OCI-M2 (cell line): ENCODE measurements at regions not wholly inside any gene's neighbourhood (a gene's known extent, or its start where the extent isn't known, plus 50 kb on each side); places are given as distances from the start of the nearest gene placed in this dataset.
"Not testable (repeated sequence)": the region's sequence is repeated elsewhere in the genome, so short reads cannot be mapped to it uniquely, and the experiment has no call there.

Source experiments
- DNase-seq: peaks from one replicate; lab custom pipeline; 2025; ENCODE audit not compliant: unreplicated experiment; lab: John Stamatoyannopoulos, UW

DNA sequence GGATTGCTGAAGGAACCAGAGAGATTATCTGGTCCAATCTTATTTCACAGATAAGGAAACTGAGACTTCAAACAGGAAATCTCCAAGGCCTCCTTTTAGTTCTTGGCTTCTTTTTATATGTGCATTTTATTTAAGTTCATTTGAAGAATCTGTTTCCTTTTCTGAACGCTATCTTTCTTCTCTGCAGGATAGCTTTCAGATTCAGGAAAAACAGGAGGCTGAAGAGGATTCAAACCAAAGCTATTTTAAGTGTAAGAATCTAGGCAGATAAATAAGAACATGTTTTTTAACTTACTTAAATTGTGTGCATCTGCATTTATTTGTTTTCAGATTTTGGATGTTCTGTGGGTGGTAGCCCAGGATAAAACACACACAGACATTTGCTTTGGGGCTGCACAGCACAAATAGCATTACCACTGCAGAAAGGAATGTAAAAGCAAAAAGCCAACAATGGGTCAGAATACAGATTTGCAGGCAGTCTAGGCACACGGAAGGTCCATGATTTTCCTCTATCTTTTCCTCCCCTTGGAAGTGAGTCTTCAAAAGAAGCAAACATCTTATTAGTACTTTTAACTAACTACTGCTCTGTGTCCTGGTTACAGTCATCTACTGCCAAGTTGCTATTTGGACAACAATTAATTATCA lies 188.8 kb upstream of the TBX18 start:
- DNase-seq: no peak

DNA sequence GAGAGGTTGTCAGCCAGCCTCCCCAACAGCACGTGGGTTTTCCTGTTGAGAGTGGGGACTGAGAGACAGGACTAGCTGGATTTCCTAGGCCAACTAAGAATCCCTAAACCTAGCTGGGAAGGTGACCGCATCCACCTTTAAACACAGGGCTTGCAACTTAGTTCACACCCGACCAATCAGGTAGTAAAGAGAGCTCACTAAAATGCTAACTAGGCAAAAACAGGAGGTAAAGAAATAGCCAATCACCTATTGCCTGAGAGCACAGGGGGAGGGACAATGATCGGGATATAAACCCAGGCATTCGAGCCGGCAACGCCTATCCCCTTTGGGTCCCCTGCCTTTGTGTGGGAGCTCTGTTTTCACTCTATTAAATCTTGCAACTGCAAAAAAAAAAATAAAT lies 180.5 kb upstream of the TBX18 start:
- DNase-seq: not testable (repeated sequence)

DNA sequence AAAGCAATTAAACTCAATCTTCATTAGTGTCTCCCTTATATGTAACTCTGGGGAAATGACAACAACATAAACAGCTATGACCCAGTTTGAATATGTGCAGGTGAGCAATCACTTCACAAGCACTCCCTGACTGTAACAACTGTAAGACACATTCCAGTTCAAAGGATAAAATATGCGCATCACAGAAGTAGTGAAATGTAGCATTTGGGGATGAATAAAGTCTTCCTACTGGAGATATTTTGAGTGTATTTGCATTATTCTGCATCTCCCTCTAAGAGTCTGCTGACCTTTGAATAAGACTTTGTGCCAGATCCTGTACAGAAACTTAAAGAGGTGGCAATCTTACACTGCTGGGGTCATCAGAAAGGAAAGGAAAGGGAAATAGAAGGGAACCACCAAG lies 179.5 kb upstream of the TBX18 start:
- DNase-seq: no peak

DNA sequence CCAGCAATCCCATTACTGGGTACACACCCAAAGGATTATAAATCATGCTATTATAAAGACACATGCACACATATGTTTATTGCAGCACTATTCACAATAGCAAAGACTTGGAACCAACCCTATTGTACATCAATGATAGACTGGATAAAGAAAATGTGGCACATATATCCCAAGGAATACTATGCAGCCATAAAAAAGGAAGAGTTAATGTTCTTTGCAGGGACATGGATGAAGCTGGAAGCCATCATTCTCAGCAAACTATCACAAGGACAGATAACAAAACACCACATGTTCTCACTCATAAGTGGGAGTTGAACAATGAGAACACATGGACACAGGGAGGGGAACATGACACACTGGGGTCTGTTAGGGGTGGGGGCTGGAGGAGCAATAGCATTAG lies 177.2 kb upstream of the TBX18 start:
- not testable (repeated sequence) for DNase-seq

DNA sequence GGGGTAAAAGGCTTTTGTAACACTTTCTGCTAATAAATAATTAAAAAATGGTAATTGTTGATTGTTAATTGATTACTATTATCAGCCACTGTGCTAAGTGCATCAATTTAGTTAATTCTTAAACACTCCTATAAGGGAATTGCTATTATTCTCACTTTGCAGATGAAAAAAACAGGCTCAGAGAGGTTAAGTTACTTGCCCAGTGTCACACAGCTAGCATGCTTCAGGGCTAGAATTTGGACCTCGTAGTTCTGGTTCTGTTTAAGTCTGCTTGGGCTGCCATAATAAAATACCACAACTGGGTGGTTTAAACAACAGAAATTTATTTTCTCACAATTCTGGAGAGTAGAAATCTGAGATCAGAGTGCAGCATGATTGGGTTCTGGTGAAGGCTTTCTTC lies 164.8 kb upstream of the TBX18 start:
- no peak for DNase-seq

DNA sequence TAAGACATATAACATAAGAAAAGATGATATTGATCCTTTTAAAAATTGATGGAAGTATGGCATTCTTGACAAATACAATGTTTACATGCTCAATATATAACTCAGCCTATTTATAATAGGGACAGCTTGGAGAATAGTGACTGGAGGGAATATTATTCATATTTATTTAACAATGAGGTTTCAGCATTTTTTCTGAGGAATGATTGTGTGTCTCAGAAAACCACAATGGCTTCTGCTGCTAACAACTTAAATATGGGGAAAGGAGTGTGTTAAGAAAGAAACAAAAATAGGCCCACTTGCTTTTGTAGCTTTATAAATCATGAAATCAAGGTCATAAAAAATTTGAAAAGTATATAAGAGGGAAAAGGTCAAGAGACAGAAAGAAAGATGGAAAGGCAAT lies 163.2 kb upstream of the TBX18 start:
- no peak for DNase-seq

DNA sequence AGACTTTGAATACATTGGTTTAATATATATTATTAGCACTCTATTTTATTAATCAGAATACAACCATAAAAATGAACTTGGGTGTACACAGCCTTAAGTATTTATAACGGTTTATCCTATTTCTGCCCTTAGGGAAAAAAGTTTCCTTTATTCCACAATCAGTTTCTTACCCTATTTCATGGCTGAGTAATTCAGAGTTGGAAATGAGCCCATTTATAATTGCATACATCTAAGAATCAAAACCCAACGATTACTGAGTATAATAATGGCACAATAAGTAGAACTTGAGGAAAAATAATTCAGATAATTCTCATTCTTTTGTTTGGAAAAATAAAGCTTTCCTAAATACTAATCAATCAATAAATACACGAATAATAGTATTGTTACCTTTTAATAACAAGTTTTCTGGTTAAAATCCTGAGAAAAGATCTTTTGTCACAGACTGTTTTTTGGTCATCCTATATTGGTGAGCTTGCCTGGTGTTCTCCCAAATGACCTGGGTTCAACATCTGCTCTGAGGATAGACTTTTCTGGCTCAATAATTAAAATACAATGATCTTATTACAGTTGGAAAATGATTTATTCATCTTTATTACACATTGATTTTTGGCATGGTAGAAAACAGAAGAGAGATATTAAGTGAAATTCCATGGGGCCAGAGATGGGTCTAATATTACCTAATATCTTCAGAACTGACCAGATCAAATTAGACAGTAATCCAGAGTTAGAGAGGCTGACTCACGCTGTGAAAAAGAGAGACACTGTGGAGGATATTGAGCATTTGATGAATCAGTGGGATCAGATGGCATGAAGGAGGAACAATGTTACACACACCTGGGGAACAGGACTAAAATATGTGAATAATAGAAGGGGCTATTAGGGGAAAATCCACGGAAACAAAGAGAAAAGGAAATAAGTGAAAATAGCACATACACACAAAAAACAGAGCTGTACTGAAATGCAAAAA lies 162.1 kb upstream of the TBX18 start:
- no peak for DNase-seq

DNA sequence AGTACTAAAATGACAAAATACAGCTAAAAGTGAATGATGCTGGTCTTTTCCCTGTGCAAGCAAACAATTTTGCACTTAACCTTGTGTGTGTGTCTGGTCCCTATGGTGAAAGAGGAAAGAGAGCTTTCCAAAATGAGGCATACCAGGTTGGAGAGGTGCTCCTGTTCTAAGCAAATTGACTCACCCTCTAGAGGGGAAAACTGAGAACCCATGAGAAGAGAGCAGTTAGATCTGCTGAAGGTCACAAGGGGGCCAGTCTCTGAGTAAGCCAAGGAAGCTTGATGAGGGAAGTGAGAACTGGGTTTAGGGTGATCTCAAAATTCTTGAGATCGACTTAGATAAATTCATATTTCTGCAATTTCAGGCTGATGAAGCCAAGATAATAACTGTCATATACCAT lies 157.5 kb upstream of the TBX18 start:
- no peak for DNase-seq

DNA sequence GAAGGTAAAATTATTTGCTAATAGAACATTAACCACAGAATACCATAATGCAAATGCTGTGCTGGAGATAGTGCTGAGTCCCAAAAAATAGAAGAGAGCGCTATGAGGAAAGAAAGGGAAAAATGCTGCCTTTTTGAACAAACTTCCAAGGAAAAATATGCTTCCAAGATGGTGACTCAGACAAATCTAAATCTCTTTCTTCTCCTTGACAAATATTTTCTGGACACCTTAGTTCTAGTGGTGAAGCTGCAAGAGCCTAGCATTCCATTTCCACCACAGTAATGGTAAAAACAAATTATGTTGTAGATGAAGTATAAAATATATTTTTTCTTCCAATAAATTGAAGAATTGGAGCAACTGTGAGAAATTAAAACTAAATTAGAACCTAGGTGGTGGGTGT lies 155.6 kb upstream of the TBX18 start:
- DNase-seq: no peak

DNA sequence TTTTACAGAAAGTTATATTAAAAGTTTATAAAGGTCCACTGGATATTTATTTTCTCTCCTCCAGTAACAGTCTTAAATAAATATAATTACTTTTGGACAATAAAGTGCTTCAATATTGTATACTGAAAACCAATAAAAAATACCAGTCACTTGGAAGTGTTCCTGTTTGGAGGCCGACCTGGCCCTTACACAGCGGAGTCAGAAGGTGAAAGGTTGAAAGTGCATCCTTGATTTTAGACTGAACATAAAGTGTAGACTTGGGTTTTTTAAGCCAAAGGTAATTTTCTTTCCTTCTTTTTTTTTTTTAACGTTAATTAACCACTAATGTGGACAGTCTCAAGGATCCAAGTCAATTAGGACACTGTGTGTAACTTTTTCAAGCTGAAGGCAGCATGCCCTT lies 152.3 kb upstream of the TBX18 start:
- no peak for DNase-seq

DNA sequence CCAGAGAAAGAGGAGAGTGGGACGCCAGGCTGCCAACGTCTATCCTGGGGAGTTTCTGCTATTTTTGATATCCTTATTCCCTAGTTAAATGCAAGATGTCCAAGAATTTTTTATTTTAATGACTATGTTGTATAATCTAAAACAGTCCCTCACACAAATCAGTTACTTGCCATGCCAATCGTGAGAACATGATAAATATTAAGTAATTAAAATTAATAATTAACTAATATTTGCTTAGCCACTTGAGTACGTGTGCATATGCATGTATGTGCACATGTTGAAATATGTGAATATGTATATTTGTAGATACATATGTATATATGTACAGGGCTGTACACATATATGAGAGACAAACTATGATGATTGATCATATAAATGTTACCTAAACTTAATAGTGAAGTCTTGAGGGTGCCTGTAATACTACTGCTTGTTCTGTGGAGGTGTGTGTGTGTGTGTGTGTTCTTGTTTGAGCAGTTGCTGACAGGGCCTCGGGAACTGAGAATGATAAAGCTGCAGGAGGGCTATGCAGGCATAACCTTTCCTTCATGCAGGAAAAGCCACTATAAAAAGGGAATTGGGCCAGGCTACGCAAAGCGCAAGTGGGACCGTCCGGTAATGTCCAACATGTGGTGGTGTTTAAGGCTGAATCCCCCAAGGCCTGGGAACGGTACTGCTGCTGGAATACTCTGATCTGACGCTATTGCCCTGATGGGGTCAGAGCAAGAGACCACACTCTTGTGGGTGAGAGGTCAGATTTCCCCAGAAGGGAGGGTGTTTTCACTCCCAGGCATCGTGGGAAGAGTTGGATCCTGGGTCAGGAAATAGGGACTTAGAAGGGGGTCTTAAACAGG lies 148.3 kb upstream of the TBX18 start:
- DNase-seq: no peak

DNA sequence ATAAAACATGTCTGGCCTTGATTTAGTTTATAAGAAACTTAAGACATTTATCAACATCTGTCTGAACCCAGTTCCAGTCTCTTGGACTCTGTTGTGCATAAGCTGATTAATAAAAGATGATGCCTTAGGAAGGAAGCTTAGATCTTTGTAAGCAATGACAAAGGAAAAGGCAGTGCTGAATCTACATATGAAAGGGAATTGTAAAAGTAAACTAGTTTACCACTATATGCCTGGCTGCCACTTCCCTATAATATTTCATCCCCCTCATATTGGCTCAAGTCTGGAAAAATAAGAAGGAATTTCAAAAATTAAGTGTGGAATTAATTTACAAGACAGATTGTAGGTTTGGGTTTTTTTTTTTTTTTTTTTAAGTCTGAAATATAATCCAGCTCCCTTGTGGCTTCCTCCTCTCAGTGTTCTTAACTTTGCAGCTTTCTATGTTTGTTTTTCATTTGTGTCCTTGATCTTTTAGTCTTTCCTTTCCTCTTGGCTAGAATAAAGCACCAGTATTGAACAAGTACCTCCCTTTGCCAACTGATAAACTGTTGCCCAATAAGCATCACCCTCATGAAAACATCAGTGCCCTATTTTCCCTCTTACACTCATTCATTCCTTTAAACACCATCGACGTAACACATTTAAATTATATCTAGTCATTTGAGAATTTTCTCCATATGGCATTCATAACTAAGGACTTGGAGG lies 146.7 kb upstream of the TBX18 start:
- DNase-seq: no peak

DNA sequence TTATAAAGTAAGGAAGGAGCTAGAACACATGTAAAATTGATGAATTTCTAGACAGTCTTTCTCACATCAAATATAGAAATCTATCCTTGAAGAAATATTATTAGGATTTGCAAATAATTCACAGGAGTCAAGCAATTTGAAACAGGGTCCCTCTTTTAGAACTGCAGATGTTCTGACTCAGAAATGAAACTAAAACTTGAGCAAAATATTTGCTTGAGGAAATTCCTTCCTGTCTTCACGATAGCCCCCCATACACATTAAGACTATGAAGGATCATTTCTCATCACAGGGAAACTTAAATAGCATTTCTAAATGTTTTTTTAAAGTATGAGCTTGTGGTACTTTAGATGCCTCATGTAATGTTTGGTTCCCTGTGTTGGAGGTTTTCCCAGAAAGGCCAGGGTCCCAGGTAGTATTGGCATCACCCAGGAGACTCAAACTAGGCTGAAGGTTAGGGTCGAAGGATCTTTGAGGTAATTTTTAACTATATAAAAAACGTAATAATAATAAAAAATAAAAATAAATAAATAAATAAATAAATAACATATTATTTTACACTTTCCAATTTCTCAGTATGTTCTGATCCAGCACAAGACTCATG lies 144.0 kb upstream of the TBX18 start:
- no peak for DNase-seq

DNA sequence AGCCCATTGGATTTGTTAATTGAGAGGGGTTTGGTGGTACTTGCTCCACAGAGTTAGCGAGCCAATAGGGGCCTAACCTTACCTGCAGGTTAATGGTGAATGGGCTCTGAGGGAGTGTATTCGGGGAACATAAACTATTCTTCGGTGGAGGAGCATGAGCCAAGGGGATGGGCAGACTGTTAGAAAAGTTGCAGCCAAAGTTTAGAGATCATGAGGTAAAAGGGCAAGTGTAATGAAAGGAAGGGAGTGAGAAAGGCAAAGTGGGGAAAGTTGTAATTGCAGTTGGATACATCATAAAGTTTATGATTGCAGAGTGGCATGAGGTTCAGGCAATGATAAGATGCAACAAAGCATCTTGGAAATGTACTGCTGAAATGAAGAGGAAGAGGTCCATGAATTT lies 142.1 kb upstream of the TBX18 start:
- no peak for DNase-seq

DNA sequence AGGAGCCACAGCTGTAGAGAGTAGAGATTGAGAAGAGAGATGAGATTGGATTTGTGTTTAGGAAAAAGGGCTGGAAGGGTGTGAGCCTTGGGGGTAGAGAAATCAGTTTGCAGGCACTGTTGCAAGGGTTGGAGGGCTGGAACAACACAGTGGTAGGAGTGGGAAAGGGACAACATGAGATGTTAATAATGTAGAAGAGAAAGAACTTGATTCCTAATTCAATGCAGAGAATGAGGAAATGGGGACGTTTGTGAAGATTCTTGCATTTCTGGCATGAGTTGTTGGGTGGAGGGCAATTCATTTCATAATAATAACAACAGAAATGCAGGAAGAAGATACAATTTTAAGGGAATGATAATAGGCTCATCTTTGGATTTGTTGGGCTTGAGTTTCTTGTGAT lies 141.4 kb upstream of the TBX18 start:
- no peak for DNase-seq

DNA sequence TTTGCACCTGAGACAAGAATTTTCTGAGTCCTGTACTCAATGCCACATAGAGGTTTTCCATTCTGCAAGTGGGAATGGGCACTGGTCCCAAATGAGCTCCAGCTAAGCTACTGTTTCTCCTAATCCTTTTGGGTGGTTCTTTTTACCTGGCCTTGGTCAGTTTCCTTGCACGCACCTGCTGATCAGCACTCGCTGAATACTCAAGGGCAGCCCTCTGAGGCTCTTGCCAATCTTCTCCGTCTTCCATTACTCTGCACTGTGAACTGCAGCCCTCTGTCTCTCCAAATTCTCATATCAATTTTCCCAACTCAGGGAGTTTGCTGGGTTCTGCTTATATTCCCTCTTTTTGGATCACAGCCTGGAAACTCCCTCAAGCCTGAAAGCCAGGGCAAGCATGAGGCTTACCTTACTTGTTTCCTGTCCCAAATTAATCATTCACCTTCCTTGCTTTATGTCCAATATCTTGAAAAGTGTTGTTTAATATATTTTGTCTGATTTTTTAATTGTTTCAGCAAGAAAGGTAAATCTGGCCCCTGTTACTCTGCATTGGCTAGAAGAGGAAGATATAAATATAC lies 138.0 kb upstream of the TBX18 start:
- no peak for DNase-seq

DNA sequence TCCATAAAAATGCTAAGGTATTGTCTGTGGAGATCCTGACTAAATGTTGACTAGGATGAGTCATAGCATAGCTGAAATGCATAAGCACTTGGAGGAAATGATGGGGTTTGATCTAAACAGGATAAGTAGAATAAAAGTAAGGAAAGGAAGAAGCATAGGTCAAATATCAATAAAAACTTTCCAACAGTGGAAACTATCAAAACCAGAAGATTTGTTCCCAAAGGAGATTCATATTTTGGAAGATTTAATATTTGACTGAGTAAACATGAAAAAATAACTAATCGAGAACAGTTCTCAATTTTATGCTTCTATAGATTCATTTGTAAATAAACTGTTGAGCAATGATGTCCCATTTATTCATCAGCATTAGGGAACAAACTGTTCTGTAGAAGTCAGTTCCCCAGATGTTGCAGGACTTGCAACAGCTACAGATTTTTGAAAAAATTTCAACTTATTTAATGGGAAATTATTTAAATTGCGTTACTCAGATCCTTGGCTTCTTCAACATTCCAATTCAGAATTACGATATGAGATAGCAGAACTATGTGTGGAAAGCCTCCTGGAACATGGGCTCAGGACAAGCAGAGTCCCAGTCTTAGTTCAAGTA lies 133.7 kb upstream of the TBX18 start:
- no peak for DNase-seq

DNA sequence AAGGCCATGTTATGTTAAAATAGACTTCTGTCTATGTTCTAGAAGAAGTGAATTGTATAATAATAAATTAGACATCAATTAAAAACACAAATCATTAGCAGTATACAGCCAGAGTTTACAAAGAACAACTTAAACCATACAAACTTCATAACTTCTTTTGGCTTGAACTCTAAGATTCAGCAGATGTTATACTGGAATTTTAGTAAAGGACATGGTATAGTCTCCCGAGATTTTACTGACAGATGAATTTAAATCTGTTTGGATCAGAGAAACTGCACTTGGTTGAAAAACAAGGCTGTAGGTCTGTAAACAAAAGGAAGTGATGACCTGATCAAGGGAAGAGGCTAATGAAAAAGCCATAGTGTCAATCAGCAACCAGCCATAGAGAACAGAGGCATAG lies 132.6 kb upstream of the TBX18 start:
- no peak for DNase-seq

DNA sequence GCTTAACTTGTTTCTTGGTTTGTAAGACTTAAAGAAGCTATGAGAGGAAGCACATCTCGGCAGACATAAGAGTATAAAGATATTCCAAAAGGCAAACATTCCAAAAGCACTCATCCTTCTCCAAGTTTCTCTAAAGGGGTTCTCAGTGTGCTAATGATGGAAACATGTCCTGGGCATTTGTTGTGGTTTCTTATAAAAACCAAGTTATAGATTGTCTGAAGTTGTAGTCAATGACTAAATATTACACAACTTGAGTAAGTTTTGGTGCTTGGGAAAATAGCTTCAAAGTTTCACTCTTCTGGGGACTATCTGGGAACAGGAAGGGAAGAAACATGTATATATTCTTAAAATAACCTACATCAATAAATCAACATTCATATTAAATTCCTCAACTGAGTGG lies 128.3 kb upstream of the TBX18 start:
- DNase-seq: no peak
